ENCODE measurements at regions not wholly inside any gene's neighbourhood (a gene's known extent, or its start where the extent isn't known, plus 50 kb on each side); places are given as distances from the start of the nearest gene placed in this dataset.

DNA sequence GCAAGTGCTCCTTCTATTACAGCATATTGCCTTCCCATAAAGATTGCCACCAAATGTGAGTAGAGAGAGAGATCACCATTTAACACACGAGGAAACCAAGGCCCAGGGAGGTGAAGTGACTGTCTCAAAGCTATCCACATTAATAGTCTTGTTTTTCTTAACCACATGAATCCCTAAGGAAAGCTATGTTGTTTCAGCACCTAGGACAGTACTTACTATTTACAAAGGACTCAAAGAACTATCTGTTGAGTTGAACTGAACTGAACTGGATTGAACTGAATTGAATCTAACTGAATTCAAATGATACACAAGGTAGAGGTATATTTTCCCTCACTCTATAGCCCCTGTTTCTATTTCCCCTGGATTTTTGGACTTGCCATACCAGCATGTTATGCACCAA, 430.4 kb downstream of the CAAP1 start:
- DNase-seq (ENCODE audit: extremely low spot score, unreplicated experiment): no peak
- no peak overlapping the region for H3K27ac Mint-ChIP-seq (ENCODE audit: unreplicated experiment)
- no peaks in the 10 kb centered on the region for H3K4me1 Mint-ChIP-seq (ENCODE audit: unreplicated experiment)
- no peak overlapping the region for H3K4me3 Mint-ChIP-seq (ENCODE audit: unreplicated experiment)
- no peaks in the 10 kb centered on the region for H3K36me3 Mint-ChIP-seq (ENCODE audit: unreplicated experiment)
- TF ChIP-seq CTCF (IDR thresholded peaks at IDR 0.05): no peak
- peaks cover 6% of the 10 kb centered on the region for H3K27me3 Mint-ChIP-seq (ENCODE audit: unreplicated experiment)
- no peaks in the 10 kb centered on the region for H3K9me3 Mint-ChIP-seq (ENCODE audit: unreplicated experiment)

DNA sequence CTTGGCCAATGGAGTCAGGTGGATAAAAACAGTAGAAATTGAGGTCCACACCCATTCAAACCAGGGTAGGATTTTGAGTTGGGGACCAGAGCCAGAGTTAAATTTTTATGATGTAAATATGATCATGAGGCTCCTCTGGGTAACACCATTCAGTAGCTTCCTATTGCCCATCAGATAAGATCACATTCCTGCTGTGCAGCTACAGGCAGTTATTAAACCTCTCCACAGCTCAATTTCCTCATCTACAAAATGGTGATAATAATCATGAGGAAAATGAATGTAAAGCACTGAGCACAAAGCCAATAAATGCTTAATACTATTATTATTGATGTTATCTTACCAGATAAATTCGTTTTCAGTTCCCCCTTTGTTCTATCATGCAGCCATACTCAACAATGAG, 432.0 kb downstream of the CAAP1 start:
- no peak for TF ChIP-seq CTCF (IDR thresholded peaks at IDR 0.05)
- Mint-ChIP-seq H3K9me3 (ENCODE audit: unreplicated experiment) (no peaks in the 10 kb centered on the region), H3K27ac (ENCODE audit: unreplicated experiment) (no peak overlapping the region), H3K36me3 (ENCODE audit: unreplicated experiment) (no peaks in the 10 kb centered on the region), H3K27me3 (ENCODE audit: unreplicated experiment) (peaks cover 4% of the 10 kb centered on the region), H3K4me1 (ENCODE audit: unreplicated experiment) (no peaks in the 10 kb centered on the region), H3K4me3 (ENCODE audit: unreplicated experiment) (no peak overlapping the region)
- DNase-seq (ENCODE audit: extremely low spot score, unreplicated experiment): no peak

GRCh38 chr9:26459959-26460358, 432.6 kb downstream of the CAAP1 start:
- Mint-ChIP-seq H3K4me3 (ENCODE audit: unreplicated experiment) (no peak overlapping the region), H3K4me1 (ENCODE audit: unreplicated experiment) (no peaks in the 10 kb centered on the region), H3K27ac (ENCODE audit: unreplicated experiment) (no peak overlapping the region), H3K9me3 (ENCODE audit: unreplicated experiment) (no peaks in the 10 kb centered on the region), H3K27me3 (ENCODE audit: unreplicated experiment) (peaks cover 4% of the 10 kb centered on the region), H3K36me3 (ENCODE audit: unreplicated experiment) (no peaks in the 10 kb centered on the region)
- DNase-seq (ENCODE audit: extremely low spot score, unreplicated experiment): no peak
- no peak for TF ChIP-seq CTCF (IDR thresholded peaks at IDR 0.05)

DNA sequence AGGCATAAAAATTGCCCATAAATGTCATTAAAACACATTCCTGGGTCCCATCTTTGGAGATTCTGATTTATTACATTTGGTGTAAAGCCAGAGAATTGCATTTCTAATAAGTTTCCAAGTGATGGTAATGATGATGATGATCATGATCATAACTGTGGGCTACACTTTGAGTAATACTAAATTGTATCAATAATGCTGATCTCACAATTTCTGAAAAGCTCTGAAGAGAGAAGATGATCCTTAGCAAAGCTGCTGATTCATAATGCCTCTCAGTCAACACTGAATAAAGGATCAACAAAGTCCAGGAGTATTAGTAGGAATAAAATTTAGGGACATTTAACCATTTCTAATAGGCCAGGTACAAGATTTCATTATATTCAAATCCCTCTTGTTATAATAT, 434.5 kb downstream of the CAAP1 start:
- peaks cover 4% of the 10 kb centered on the region for H3K27me3 Mint-ChIP-seq (ENCODE audit: unreplicated experiment)
- no peak for DNase-seq (ENCODE audit: extremely low spot score, unreplicated experiment)
- no peaks in the 10 kb centered on the region for H3K9me3 Mint-ChIP-seq (ENCODE audit: unreplicated experiment)
- no peak overlapping the region for H3K4me3 Mint-ChIP-seq (ENCODE audit: unreplicated experiment)
- no peaks in the 10 kb centered on the region for H3K4me1 Mint-ChIP-seq (ENCODE audit: unreplicated experiment)
- no peak for TF ChIP-seq CTCF (IDR thresholded peaks at IDR 0.05)
- H3K27ac Mint-ChIP-seq (ENCODE audit: unreplicated experiment): no peak overlapping the region
- no peaks in the 10 kb centered on the region for H3K36me3 Mint-ChIP-seq (ENCODE audit: unreplicated experiment)

DNA sequence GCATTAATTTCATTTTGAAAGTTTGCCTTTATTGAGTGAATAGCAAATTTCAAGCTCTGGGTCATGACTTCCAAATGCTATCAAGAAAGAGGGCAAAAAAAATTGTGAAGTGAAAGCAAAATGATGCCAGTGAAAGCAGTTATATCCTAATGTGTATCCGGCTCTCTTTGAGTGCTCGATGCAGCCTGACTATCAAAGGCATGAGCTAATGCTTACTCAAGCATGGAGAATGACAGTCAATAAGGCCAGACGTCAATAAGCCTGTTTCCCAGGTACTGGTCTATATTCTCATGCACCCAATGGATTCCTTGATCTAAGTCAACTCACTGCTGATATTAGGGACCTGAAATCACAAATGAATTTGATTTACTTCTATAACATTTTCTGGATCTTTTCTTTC, 435.5 kb downstream of the CAAP1 start:
- no peak for DNase-seq (ENCODE audit: extremely low spot score, unreplicated experiment)
- H3K4me3 Mint-ChIP-seq (ENCODE audit: unreplicated experiment): no peak overlapping the region
- TF ChIP-seq CTCF (IDR thresholded peaks at IDR 0.05): no peak
- H3K4me1 Mint-ChIP-seq (ENCODE audit: unreplicated experiment): no peaks in the 10 kb centered on the region
- H3K27me3 Mint-ChIP-seq (ENCODE audit: unreplicated experiment): peaks cover 8% of the 10 kb centered on the region
- H3K9me3 Mint-ChIP-seq (ENCODE audit: unreplicated experiment): no peaks in the 10 kb centered on the region
- H3K27ac Mint-ChIP-seq (ENCODE audit: unreplicated experiment): no peak overlapping the region
- no peaks in the 10 kb centered on the region for H3K36me3 Mint-ChIP-seq (ENCODE audit: unreplicated experiment)

All from osteocyte (in vitro differentiated cells).